ENCODE measurements at regions not wholly inside any gene's neighbourhood (a gene's known extent, or its start where the extent isn't known, plus 50 kb on each side); places are given as distances from the start of the nearest gene placed in this dataset.
A peak's percentile ranks its signal among the peaks of the same experiment; 100 is the strongest.
"Not testable (repeated sequence)": the region's sequence is repeated elsewhere in the genome, so short reads cannot be mapped to it uniquely, and the experiment has no call there.

DNA sequence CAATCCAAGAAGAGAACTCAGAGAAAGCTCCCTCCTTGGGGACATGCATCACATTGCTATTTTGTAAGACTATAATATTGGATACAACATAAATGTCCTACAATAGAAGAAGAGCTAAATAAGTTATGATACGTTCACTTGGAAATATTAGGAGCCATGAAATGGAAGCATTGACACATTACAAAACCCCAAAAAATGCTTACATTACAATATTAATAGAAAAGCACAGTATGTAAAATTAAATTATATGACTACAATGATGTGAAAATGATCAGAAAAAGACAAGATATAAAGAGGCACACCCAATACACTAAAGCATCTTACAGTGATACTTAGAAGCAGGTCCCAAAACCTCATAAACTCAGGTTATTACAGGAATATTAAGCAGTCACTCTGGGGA lies 694.1 kb downstream of the TOX3 start:
- DNase-seq (ENCODE audit: low read depth): no peak

DNA sequence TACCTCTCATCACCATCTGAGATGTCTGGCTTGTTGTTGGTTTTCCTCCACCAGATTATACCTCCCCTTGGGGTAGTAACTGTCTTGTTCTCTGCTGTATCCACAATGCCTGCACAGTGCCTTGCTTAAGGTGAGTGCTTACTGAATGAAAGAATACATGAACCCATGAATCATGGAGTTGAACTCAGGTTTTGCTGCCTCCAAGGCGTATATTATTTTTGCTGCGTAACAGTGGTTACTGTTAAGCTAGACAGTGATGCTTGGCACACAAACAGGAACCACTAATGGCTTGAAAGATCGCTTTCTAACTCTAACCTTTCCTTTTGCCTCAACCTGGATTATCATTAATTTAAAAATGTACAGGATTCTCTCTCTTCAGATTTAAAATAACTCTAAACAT lies 695.8 kb downstream of the TOX3 start:
- no peak for DNase-seq (ENCODE audit: low read depth)

DNA sequence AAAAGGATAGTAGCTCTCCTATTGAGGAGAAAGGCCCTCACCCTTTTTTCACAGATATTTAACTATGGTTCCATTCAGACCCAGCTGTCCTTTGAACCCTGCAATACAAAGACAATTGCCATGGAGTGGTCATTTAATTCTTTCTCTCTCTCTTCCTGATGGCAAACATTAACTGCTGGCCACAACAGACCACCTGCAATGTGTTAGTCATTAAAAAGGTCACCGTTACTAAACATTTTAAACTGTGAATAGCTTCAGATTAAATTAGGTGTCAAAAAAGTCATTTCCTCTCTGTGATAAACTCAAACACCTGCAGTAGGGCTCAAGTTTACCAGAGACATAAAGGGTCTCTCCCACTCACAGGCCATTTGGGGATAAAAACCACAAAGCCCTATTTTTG lies 697.2 kb downstream of the TOX3 start:
- DNase-seq (ENCODE audit: low read depth): no peak

DNA sequence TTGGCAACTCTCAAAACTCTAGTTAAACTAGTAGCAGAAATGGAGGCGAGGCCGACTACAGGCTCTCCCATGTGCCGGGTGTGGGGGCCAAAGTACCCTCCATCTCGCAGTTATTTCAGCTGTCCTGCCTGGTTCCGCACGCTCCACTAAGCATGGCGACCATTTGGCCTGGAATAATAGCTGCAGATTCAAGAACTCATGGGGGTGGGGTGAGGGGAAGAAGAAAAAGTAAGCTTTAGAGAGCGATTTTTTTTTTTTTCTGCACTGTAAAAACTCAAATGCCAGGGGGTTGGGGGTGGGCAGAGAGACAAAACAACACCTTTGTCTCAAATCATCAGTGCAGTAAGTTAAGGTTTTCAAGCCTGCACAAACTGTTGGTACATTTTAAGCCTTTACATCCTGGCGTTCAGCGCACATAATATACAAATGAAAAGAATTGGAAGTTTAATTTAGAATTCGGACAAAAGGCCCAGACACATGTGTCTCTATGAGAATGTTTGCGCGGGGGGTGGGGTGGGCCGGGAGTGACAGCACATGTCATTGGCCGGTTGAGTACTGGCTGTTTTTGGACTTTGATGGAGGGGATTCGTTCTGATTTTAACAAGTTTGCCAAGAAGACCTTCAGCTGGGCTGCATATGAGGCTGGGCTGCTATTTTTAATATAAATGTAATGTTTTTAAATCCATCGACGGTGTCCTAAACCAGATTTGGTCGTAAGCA lies 694.7 kb upstream of the SALL1 start:
- no peak for DNase-seq (ENCODE audit: low read depth)

DNA sequence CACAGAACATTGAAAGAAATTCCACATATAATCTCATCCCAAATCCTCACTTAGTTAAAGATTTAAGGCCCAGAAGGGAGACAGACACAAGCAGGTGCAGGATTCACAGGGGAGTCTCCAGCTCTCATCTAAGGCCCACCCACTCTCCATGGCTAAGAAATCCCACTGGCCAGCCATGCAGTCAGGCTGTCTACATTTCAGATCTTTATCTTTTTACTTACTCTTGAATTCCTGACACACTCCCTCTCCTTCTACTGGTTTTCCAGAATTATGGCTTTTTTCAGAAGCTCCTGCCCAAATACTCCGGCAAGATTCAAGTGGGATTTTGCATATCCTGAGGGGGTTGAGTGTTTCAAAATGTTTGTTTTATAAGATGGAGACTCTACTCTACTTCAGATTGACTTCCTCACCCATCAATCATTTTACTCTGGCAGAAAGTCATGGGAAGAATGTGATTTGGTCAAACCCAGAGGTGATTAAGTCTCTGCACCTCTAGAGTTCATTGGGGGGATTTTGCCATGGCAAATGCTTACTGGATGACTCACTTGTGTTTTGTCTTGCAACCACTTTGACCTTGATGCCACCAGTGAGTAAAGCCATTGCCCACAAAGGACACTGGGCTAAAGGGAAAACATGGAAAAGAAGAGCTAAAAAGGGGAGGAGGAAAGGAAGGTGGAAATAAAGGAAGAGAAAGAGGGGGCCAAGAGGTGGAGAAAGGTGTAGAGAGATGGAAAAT lies 688.8 kb upstream of the SALL1 start:
- DNase-seq (ENCODE audit: low read depth): peak; percentile 80

DNA sequence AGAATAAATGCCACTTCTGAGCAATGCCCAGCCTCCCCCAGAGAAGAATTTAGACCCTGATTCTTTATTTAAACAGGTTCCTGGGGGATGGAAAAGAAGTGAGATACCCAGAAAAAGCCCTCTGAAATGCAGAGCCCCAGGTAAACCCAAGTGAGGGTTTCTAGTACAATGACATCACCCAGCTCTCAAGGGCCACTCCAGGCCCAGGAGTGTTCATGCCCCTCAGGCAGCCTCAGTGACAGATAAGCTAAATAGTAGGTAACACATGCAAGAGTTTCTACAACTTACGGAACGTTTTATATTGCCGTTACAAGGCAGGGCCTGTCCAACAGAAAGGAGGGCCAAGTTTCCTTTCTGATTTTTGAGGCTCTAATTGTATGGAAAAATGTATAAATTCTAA lies 683.7 kb upstream of the SALL1 start:
- no peak for DNase-seq (ENCODE audit: low read depth)

DNA sequence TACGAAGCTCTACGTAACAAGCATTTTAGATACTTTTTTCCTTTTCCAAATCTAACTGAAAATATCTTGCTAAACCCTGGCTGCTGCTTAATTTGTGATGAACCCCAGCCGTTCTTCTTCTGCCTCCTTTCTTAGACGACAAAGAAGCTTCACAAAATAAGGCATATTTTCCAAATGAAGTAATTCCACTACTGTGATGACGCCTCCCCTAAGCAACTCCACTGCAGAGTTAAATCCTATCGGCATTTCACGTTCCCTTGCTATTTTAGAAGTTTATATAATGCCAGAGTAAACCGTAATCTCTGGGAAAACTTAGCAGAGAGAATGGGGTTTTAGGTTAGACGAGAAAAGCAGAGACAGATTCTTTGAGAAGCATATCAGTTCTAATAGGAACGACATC lies 683.1 kb upstream of the SALL1 start:
- no peak for DNase-seq (ENCODE audit: low read depth)

DNA sequence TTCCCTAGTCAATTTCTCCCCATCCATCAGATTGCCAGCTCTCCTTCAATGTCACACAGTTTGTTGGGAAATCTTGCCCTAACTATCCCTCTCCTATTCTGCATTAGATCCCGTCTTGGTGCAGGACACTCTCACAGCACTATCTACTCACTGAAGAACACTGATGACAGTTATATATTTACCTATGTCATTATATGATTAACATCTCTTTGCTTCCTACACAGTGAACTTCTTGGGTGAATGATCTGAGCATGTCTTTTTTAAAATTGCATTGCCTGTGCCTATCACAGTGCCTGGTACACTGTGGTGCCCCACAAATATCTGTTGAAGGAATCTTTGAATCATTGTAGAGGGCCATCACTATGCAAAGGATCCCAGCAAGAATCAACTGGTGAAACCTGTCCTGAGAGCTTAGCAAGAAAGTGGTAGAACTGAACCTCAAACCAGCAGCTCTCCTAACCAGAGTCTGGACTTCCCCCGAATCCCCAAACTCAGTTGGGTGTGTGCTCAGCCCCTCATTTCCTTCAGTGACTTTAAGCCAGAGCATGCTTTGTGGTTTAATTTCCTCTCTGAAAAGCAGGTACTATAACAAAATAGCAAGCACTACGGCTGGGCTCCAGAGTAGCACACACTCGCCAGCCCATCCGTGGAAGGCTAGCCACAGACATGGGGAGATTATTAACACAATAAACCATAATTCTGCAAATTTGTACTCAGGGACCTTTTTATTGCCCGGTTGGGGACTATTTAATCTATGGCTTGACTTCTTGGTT lies 680.7 kb upstream of the SALL1 start:
- DNase-seq (ENCODE audit: low read depth): no peak

DNA sequence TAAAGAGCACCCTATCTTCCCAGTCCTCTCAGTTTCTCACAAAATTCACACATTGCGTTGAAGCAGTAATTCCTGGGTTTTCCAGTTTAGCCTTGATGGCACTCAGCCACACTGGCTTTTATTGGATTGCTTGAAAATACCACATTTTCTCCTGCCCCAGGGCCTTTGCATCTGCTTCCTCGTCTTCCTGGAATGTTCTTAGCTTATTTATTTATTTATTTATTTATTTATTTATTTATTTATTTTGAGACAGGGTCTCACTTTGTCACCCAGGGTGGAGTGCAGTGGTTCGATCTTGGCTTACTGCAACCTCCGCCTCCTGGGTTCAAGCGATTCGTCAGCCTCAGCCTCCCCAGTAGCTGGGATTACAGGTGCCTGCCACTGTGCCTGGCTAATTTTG lies 680.0 kb upstream of the SALL1 start:
- not testable (repeated sequence) for DNase-seq (ENCODE audit: low read depth)

DNA sequence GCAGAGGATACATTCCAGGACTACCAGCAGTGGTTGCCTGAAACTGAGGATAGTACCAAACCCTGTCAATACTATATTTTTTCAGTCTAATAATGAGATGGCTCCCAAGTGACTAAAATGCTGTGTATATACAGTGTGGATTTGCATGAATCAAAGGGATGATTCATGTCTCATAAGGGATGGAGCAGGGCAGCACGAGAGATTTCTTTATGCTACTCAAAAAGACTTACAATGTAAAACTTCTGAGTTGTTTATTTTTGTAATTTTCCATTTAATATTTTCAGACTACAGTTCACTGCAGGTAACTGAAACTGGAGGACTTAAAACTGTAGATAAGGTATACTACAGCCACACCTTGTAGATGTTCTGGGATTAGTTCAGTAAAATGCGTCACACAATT lies 674.7 kb upstream of the SALL1 start:
- DNase-seq (ENCODE audit: low read depth): peak; percentile 8

DNA sequence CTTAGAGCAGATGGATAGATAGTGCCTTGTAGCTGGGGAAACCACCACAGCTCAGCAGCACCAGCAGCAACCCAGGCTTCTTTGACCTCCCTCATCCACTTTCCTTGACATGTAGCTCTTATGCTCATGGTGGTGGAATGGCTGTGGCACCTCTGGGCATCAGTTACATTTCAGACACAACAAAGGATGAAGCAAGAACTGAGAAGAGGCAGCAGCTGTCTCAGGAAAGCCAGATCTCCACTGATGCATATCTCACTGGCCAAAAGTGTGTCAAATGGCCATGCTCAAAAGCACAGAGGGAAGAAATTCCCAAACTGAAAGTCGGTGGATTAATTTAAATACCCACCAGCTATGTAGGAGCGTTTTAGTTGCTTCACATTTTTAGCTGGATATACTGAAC lies 671.4 kb upstream of the SALL1 start:
- DNase-seq (ENCODE audit: low read depth): no peak

DNA sequence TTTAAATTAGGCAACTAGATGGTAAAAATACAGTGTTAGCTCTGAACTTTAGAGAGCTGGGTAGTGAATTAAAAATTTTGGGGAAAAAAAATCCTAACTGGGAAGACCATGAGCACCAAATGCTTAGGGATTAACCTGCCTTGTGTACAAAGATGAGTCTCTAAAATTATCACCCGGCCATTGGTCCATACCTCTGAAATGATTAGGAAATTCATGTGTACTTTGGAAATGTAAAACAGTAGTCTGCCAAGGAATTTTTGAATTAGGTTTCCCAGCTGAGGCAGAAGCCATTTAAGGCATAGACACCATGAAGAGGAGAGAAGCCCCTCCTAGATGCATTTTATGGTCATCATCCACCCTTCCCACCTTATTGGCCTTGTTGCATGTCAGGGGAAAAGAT lies 670.5 kb upstream of the SALL1 start:
- no peak for DNase-seq (ENCODE audit: low read depth)

DNA sequence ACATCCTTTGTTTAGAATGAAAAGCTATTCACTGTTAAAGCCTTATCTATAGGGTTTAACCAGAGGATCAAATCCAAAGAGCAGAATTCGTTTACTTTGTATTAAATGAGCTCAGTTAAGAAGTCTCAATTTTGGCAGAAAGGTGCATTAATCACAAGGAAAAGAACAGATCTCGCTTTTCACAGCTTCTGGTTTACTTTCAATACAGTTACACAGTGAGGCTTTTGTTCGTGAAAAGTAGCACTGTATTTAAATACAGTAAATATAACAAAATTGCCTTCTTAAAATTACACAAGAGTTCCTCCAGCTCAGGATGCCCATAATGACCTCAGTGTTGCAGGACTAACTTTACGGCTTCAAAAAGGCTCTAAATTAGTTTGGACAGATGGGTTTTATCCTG lies 669.1 kb upstream of the SALL1 start:
- no peak for DNase-seq (ENCODE audit: low read depth)

DNA sequence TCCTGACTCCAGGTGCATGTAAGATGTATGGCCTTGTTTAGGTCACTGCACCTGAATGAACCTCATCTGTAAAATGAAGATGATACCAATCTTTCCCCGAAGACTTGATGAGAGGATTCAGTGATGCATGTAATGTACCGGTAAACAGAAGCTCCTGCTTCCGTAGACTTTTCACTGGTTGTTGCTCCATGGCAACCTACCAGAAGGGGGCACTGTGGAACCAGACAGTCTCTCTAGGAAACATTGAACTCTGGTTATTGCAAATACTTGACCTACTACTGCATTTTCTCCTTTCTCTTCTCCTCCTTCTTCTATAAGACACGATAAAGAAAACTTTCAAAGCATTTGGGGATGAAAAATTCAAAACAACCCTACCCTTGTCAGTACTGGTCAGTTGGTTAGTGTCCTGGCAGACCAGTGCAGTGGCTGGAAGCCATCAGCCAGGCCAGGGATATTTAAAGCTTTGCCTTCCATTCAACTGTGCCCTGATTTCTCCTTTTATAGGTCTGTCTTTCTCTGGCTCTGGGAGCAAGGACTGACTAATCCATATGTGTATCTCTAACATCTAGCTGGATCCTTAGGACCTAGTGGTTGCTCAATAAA lies 667.4 kb upstream of the SALL1 start:
- DNase-seq (ENCODE audit: low read depth): peak; percentile 51

DNA sequence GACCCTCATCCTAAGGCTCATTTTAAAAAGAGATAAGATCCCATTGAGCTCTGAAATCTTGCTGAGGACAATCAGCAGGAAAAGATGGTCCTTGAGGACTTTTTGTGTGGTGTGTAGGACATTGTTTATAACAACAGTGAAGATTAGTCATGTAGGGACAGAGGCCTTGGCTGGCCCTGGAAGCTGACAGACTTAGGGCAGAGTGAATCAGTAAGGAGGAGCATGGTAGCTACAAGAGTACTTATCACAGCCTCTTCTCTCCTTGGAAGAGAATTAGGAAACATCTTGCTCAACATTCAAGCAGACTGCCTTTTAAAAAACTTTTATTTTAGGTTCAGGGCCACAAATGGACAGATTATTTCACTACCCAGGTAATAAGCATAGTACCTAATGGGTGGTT lies 665.9 kb upstream of the SALL1 start:
- DNase-seq (ENCODE audit: low read depth): peak; percentile 6

DNA sequence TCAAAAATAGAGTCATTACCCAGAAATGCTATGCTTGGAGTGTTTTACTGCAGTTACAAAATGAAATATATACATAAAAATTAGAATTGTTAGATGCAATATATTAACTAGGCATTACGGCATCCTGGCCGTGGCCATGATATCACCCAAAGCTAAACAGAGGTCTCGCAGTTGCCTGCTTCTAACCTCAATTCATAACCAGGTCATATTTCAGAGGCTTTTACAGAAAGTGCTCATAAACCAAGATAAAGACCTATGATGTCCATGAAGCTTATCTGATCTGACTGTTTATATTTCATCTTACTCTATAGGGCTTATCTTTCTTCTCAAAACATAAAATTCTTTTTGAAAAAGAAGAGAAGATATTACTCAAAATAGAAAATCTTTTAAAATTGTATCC lies 664.5 kb upstream of the SALL1 start:
- DNase-seq (ENCODE audit: low read depth): no peak

DNA sequence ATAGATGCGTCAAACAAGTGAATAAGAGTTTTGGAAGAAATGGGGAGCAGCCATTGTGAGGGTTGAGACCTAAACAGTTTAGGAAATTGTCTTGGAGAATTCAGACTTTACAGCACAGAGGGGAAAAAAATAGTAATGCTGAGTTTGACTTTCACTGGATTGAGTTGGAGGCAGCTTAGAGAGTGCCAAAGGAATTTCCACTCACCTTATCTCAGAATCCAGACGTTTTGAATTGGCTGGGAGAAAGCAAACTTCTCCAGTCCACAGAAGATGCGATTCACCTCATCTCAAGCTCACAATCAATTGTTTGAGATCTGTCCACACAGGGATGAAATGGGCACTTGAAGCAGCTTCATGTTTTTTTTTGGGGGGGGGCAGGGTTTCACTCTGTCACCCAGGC lies 663.5 kb upstream of the SALL1 start:
- DNase-seq (ENCODE audit: low read depth): no peak

DNA sequence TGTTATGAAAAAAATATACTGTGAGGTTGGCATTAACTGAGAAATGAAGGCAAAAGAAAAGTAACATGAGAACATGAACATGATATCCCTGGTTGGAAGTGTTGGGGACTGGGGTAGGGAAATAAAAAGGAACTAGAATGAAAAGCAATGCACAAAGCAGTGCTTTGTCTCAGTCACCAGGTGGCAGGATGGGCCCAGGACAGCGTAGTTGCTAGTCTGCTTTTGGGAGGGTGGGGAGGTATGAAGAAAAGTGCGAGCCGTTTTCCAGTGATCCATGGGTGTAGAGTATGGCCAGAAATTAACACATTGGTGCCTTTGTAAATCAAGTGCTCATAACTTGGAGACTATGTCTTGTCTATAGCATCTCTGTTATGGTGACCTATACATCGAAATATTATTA lies 662.5 kb upstream of the SALL1 start:
- peak; percentile 8 for DNase-seq (ENCODE audit: low read depth)

DNA sequence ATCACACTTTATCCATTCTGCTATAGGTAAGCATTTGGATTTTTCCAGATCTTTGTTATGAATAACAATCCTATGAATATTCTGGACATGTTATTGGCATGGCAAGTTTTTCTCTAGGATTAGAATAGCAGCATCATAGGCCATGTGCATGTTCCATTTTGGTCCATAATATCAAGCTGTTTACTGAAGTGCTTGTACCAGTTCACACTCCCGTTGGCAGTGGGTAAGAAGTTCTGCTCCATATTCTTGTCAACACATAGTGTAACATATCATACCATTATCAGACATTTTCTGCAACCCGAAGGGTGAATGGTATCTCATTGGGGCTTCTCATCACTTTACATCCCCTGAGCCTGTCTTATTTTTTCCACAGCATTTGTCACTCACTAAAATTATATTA lies 661.9 kb upstream of the SALL1 start:
- DNase-seq (ENCODE audit: low read depth): no peak

DNA sequence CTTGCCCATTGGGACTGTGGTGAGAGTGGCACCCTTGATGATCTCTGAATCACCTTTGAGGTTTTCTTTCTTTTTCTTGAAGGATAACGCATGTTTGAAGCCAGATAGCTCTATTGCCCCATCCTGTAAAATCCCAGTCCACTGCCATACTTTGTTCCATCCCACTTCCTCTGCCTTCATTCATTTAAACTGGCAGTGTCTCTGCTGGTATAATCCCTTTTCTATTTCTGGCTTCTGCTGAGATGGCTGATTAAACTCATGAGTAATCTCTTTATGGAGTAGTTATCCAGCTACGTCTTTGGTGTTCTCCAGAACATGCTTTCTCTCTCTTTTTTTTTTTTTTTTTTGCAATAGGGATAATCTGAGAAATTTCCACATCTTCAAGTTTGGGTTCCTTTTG lies 656.5 kb upstream of the SALL1 start:
- no peak for DNase-seq (ENCODE audit: low read depth)

DNA sequence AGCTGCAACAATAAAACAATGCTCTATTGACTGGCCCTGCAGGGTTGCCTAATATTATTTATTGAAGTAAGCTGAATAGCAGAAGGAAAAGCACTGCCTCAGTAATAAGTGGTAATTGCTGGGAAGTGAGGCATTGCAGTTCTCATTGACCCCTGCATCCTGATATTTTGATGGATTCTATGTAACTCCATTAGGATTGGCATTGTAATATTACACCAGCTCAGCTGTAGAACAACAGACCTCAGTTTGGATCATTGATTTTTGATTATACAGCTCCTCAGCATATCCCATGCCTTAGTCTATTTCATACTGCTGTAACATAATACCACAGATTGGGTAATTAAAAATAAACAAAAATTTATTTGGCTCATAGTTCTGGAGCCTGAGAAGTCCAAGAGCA lies 650.6 kb upstream of the SALL1 start:
- no peak for DNase-seq (ENCODE audit: low read depth)

DNA sequence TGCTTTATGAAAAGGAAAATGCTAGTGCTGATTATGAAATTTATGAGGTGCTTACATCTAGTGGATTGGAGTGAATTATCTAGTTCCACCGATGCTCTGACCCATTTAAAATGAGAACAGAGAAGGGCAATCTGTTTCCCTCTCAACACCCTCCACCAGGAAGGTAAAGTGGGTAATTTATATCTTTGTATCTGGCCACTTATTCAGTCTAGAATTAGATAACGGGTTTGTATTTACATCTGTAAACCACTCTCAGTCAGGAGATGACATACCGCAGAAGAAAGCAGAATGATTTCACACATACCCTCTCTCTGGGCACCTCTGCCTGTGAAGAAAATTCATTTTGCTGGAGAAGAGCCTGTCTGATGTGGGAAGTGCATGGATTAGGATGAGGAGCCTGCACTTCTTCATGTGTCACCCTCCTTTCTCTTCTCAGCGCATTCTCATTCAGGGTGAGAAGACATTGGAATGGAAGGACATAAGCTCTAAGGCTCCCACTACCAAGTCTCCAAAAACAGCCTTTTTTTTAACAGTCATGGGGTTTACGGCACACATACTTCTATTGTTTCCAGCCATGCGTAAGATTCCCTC lies 646.7 kb upstream of the SALL1 start:
- DNase-seq (ENCODE audit: low read depth): no peak

Measured in ELR (cell line).